H9 (cell line): ENCODE measurements at regions not wholly inside any gene's neighbourhood (a gene's known extent, or its start where the extent isn't known, plus 50 kb on each side); places are given as distances from the start of the nearest gene placed in this dataset.

Experiments
- DNase-seq: peaks from one replicate; pipeline ENCODE4 v3.0.0-alpha.2; 2017
- H2AFZ ChIP-seq: one replicate; pipeline ENCODE4 v1.6.1; 2013; ENCODE audit warnings: mild to moderate bottlenecking, low read length, control low read depth, moderate library complexity
- H2AK5ac ChIP-seq: 2 replicates; pipeline ENCODE4 v1.6.1; 2013; ENCODE audit warnings: low read length, control low read depth, mixed read lengths; ENCODE audit not compliant: insufficient read length
- H2BK120ac ChIP-seq: one replicate; pipeline ENCODE4 v1.6.1; 2013; ENCODE audit warnings: low read depth, mild to moderate bottlenecking, low read length, control low read depth, inconsistent platforms; ENCODE audit not compliant: poor library complexity, severe bottlenecking
- H2BK12ac ChIP-seq: 2 replicates; pipeline ENCODE4 v1.6.1; 2013; ENCODE audit warnings: low read length, control low read depth, mixed read lengths, low read depth; ENCODE audit not compliant: insufficient read length
- H2BK15ac ChIP-seq: 2 replicates; pipeline ENCODE4 v1.6.1; 2013; ENCODE audit warnings: low read depth, low read length, control low read depth
- H2BK20ac ChIP-seq: one replicate; pipeline ENCODE4 v1.6.1; 2013; ENCODE audit warnings: low read depth, mild to moderate bottlenecking, low read length, control low read depth, inconsistent platforms; ENCODE audit not compliant: poor library complexity, severe bottlenecking
- H2BK5ac ChIP-seq: 2 replicates; pipeline ENCODE4 v1.6.1; 2013; ENCODE audit warnings: low read length, control low read depth, mixed read lengths; ENCODE audit not compliant: insufficient read length
- H3K14ac ChIP-seq: 2 replicates; pipeline ENCODE4 v1.6.1; 2013; ENCODE audit warnings: low read length, control low read depth; ENCODE audit not compliant: insufficient read depth
- H3K18ac ChIP-seq: 2 replicates; pipeline ENCODE4 v1.6.1; 2013; ENCODE audit warnings: low read depth, mild to moderate bottlenecking, mixed read lengths, low read length, control low read depth; ENCODE audit not compliant: insufficient read length
- H3K23ac ChIP-seq: 2 replicates; pipeline ENCODE4 v1.6.1; 2013; ENCODE audit warnings: low read length, control low read depth, mixed read lengths, low read depth; ENCODE audit not compliant: insufficient read length
- H3K23me2 ChIP-seq: 2 replicates; pipeline ENCODE4 v1.6.1; 2013; ENCODE audit warnings: low read depth, mild to moderate bottlenecking, mixed read lengths, low read length, control low read depth; ENCODE audit not compliant: insufficient read length, poor library complexity, severe bottlenecking
- H3K27ac ChIP-seq: 2 replicates; pipeline ENCODE4 v1.5.1; 2013; ENCODE audit warnings: low read length, control low read depth, mixed read lengths, low read depth; ENCODE audit not compliant: insufficient read length
- H3K27me3 ChIP-seq: 2 replicates; pipeline ENCODE4 v1.6.1; 2013; ENCODE audit warnings: low read length, control low read depth, inconsistent platforms; ENCODE audit not compliant: insufficient read depth
- H3K4ac ChIP-seq: 2 replicates; pipeline ENCODE4 v1.6.1; 2013; ENCODE audit warnings: low read depth, mild to moderate bottlenecking, control low read depth, inconsistent platforms, low read length, moderate library complexity
- H3K4me1 ChIP-seq: 2 replicates; pipeline ENCODE4 v1.6.1; 2013; ENCODE audit warnings: low read length, control low read depth, inconsistent platforms; ENCODE audit not compliant: insufficient read depth
- H3K4me2 ChIP-seq: 2 replicates; pipeline ENCODE4 v1.6.1; 2013; ENCODE audit warnings: low read length, control low read depth, mixed read lengths; ENCODE audit not compliant: insufficient read length, insufficient read depth
- H3K56ac ChIP-seq: 2 replicates; pipeline ENCODE4 v1.6.1; 2013; ENCODE audit warnings: low read depth, mild to moderate bottlenecking, mixed read lengths, low read length, control low read depth; ENCODE audit not compliant: insufficient read length
- H3K79me1 ChIP-seq: 2 replicates; pipeline ENCODE4 v1.6.1; 2013; ENCODE audit warnings: low read depth, mild to moderate bottlenecking, moderate library complexity, low read length, control low read depth, inconsistent platforms; ENCODE audit not compliant: insufficient read depth, poor library complexity, severe bottlenecking
- H3K79me2 ChIP-seq: 2 replicates; pipeline ENCODE4 v1.6.1; 2013; ENCODE audit warnings: low read length, control low read depth, inconsistent platforms; ENCODE audit not compliant: insufficient read depth
- H3K9ac ChIP-seq: 2 replicates; pipeline ENCODE4 v1.6.1; 2013; ENCODE audit warnings: low read length, control low read depth, mixed read lengths; ENCODE audit not compliant: insufficient read length; ENCODE audit errors: extremely low read depth
- H3K9me3 ChIP-seq: one replicate; pipeline ENCODE4 v1.6.1; 2013; ENCODE audit warnings: low read depth, low read length, inconsistent platforms; ENCODE audit not compliant: control insufficient read depth
- H3T11ph ChIP-seq: one replicate; pipeline ENCODE4 v1.6.1; 2013; ENCODE audit warnings: mild to moderate bottlenecking, low read length, control low read depth, inconsistent platforms
- H4K20me1 ChIP-seq: one replicate; pipeline ENCODE4 v1.6.1; 2013; ENCODE audit not compliant: control insufficient read depth, insufficient read length, insufficient read depth
- H4K5ac ChIP-seq: 2 replicates; pipeline ENCODE4 v1.6.1; 2013; ENCODE audit warnings: low read depth, mild to moderate bottlenecking, mixed read lengths, low read length, control low read depth; ENCODE audit not compliant: insufficient read length
- H4K8ac ChIP-seq: replicated peaks from 2 replicates; pipeline ENCODE4 v1.6.1; 2013; ENCODE audit warnings: low read length, control low read depth, mixed read lengths, low read depth; ENCODE audit not compliant: insufficient read length
- H4K91ac ChIP-seq: 2 replicates; pipeline ENCODE4 v1.6.1; 2013; ENCODE audit warnings: low read depth, mild to moderate bottlenecking, moderate library complexity, mixed read lengths, low read length, control low read depth; ENCODE audit not compliant: insufficient read length
- H3K27ac Mint-ChIP-seq, 3 experiments: 2 replicates in 2 of 3; 3 replicates in 1 of 3; pipeline ENCODE4 v1.8.0; 2020 to 2021; ENCODE audit warnings: mixed read lengths in 3 of 3, mild to moderate bottlenecking in 1 of 3, moderate library complexity in 1 of 3
- H3K27me3 Mint-ChIP-seq: 2 replicates; pipeline ENCODE4 v1.8.0; 2021; ENCODE audit warnings: low read depth, mild to moderate bottlenecking, moderate library complexity, mixed read lengths
- H3K36me3 Mint-ChIP-seq, 3 experiments: 2 replicates in 2 of 3; 3 replicates in 1 of 3; pipeline ENCODE4 v1.8.0; 2020 to 2021; ENCODE audit warnings: low read depth in 3 of 3, mixed read lengths in 3 of 3; ENCODE audit not compliant: insufficient read depth in 1 of 3
- H3K4me1 Mint-ChIP-seq, 2 experiments: 2 replicates each; pipeline ENCODE4 v1.8.0; 2020; ENCODE audit warnings: mixed read lengths in 2 of 2
- H3K4me3 Mint-ChIP-seq, 2 experiments: 2 replicates in 1 of 2; 3 replicates in 1 of 2; pipeline ENCODE4 v1.8.0; 2020 to 2021; ENCODE audit warnings: mild to moderate bottlenecking in 2 of 2, mixed read lengths in 2 of 2, moderate library complexity in 1 of 2
- H3K9me3 Mint-ChIP-seq, 2 experiments: 2 replicates in 1 of 2; 3 replicates in 1 of 2; pipeline ENCODE4 v1.8.0; 2020; ENCODE audit warnings: mild to moderate bottlenecking in 2 of 2, mixed read lengths in 2 of 2, moderate library complexity in 1 of 2
- CTCF ChIP-seq: fragments of 200-600 bp; sonication (generic); conservative IDR thresholded peaks from 3 replicates; pipeline ENCODE4 v1.8.0; 2021; ENCODE audit warnings: antibody characterized with exemption, mild to moderate bottlenecking
- WGBS: extraction: QIAGEN DNeasy Blood & Tissue Kit; methylation state at CpG from one replicate; pipeline ENCODE4 v1.1.7; 2013; ENCODE audit warnings: missing lambda C conversion rate, low lambda C conversion rate, mixed read lengths; ENCODE audit not compliant: insufficient read length; ENCODE audit errors: extremely low coverage; 5-methylcytosine and 5-hydroxymethylcytosine counted together

- H2BK5ac ChIP-seq, result no peak overlapping the region
- peaks cover 14% of the 10 kb centered on the region for H3K23me2 ChIP-seq
- H2BK12ac ChIP-seq, result no peak overlapping the region
- H3K56ac ChIP-seq, result no peak overlapping the region
- no peaks in the 10 kb centered on the region for H3K9me3 ChIP-seq
- no peak overlapping the region for H4K5ac ChIP-seq
- Mint-ChIP-seq H3K36me3 (peaks cover 0 to 10% (median 8%) of the 10 kb centered on the region in 3 experiments; a peak in 4 of 7 replicates), H3K4me1 (peaks cover 11 to 19% of the 10 kb centered on the region in 2 experiments), H3K27me3 (no peaks in the 10 kb centered on the region), H3K9me3 (no peaks in the 10 kb centered on the region), H3K4me3 (no peak overlapping the region), H3K27ac (no peak overlapping the region; a peak in 2 of 7 replicates)
- H3K79me2 ChIP-seq, result peaks cover 52% of the 10 kb centered on the region; the same call in 1 of the 2 replicates
- H3K9ac ChIP-seq, result no peak overlapping the region
- peaks cover under 1% of the 10 kb centered on the region; the same call in 1 of the 2 replicates for H3K4me1 ChIP-seq
- H3T11ph ChIP-seq, result no peak overlapping the region
- no peak overlapping the region for H2BK15ac ChIP-seq
- no peak overlapping the region for H3K27ac ChIP-seq
- no CpG with 5 or more reads among the region's 2 CpGs for WGBS
- no peak overlapping the region for H3K4me2 ChIP-seq
- DNase-seq, result no peak
- H4K20me1 ChIP-seq, result no peaks in the 10 kb centered on the region
- H4K8ac ChIP-seq, result no peak overlapping the region
- no peak overlapping the region for H2BK20ac ChIP-seq
- no peak overlapping the region for H2AK5ac ChIP-seq
- H3K14ac ChIP-seq, result no peak overlapping the region
- no peak overlapping the region for H3K4ac ChIP-seq
- no peak for TF ChIP-seq CTCF
- H2AFZ ChIP-seq, result no peak overlapping the region
- no peak overlapping the region for H4K91ac ChIP-seq
- no peak overlapping the region for H3K23ac ChIP-seq
- no peak overlapping the region for H2BK120ac ChIP-seq
- peaks cover 2% of the 10 kb centered on the region for H3K79me1 ChIP-seq
- H3K27me3 ChIP-seq, result no peaks in the 10 kb centered on the region
- no peak overlapping the region for H3K18ac ChIP-seq
Measured at GRCh38 chr1:39109644-39110043, 83.5 kb downstream of the NDUFS5 start.
